ENCODE measurements at regions not wholly inside any gene's neighbourhood (a gene's known extent, or its start where the extent isn't known, plus 50 kb on each side); places are given as distances from the start of the nearest gene placed in this dataset.

GRCh38 chr1:60924964-60925798 lies 157.2 kb upstream of the NFIA start:
- H3K9me3 ChIP-seq (ENCODE audit: low read depth) = no peaks in the 10 kb centered on the region
- no peak for DNase-seq (ENCODE audit: low read depth in 1 of 2, low spot score in 1 of 2)
- no peaks in the 10 kb centered on the region for H3K36me3 ChIP-seq
- no peak overlapping the region for H3K27ac ChIP-seq
- TF ChIP-seq, protein P1, sequence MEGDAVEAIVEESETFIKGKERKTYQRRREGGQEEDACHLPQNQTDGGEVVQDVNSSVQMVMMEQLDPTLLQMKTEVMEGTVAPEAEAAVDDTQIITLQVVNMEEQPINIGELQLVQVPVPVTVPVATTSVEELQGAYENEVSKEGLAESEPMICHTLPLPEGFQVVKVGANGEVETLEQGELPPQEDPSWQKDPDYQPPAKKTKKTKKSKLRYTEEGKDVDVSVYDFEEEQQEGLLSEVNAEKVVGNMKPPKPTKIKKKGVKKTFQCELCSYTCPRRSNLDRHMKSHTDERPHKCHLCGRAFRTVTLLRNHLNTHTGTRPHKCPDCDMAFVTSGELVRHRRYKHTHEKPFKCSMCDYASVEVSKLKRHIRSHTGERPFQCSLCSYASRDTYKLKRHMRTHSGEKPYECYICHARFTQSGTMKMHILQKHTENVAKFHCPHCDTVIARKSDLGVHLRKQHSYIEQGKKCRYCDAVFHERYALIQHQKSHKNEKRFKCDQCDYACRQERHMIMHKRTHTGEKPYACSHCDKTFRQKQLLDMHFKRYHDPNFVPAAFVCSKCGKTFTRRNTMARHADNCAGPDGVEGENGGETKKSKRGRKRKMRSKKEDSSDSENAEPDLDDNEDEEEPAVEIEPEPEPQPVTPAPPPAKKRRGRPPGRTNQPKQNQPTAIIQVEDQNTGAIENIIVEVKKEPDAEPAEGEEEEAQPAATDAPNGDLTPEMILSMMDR (IDR thresholded peaks at IDR 0.05; ENCODE audit: low read depth, low read length) = no peak
- H3K27me3 ChIP-seq = no peaks in the 10 kb centered on the region
- H3K4me3 ChIP-seq = no peak overlapping the region
- H3K4me1 ChIP-seq (ENCODE audit: low read depth) = peaks cover 29% of the 10 kb centered on the region

DNA sequence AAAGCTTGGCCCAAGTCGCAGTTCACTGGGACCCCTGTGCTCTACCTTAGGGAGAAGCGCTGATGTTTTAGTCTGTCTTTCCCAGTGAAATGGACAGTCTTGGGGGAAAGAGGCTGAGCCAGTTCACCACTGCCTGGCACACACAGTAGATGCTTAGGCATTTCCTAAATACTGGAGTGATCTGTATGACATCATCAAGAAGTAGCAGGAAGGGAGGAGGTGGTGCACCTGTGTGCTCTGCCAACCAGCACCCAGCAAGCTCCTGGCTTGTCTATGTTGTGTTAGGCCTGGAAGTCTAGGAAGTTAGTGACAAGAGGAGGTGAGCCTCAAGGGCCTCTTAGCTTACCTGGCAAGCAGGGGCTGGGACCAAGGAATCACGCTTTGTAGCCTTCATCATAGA lies 158.2 kb upstream of the NFIA start:
- H3K27me3 ChIP-seq = no peaks in the 10 kb centered on the region
- no peaks in the 10 kb centered on the region for H3K9me3 ChIP-seq (ENCODE audit: low read depth)
- H3K4me3 ChIP-seq = no peak overlapping the region
- peaks cover 29% of the 10 kb centered on the region for H3K4me1 ChIP-seq (ENCODE audit: low read depth)
- H3K27ac ChIP-seq = peak overlapping the region; percentile 7
- no peak for DNase-seq (ENCODE audit: low read depth in 1 of 2, low spot score in 1 of 2)
- TF ChIP-seq, protein P1 (IDR thresholded peaks at IDR 0.05; ENCODE audit: low read depth, low read length) = no peak
- no peaks in the 10 kb centered on the region for H3K36me3 ChIP-seq

GRCh38 chr1:60923389-60924087 lies 158.8 kb upstream of the NFIA start:
- no peak overlapping the region for H3K4me3 ChIP-seq
- peak in 1 of 2 donors; percentile 40 for DNase-seq (ENCODE audit: low read depth in 1 of 2, low spot score in 1 of 2)
- no peaks in the 10 kb centered on the region for H3K9me3 ChIP-seq (ENCODE audit: low read depth)
- H3K36me3 ChIP-seq = no peaks in the 10 kb centered on the region
- no peaks in the 10 kb centered on the region for H3K27me3 ChIP-seq
- TF ChIP-seq, protein P1 (IDR thresholded peaks at IDR 0.05; ENCODE audit: low read depth, low read length) = no peak
- H3K4me1 ChIP-seq (ENCODE audit: low read depth) = peaks cover 29% of the 10 kb centered on the region
- H3K27ac ChIP-seq = peak overlapping the region; percentile 7

- no peaks in the 10 kb centered on the region for H3K27me3 ChIP-seq
- no peak overlapping the region for H3K27ac ChIP-seq
- DNase-seq (ENCODE audit: low read depth in 1 of 2, low spot score in 1 of 2) = no peak
- no peak overlapping the region for H3K4me3 ChIP-seq
- no peaks in the 10 kb centered on the region for H3K36me3 ChIP-seq
- peaks cover 29% of the 10 kb centered on the region for H3K4me1 ChIP-seq (ENCODE audit: low read depth)
- TF ChIP-seq, protein P1 (IDR thresholded peaks at IDR 0.05; ENCODE audit: low read depth, low read length) = no peak
- H3K9me3 ChIP-seq (ENCODE audit: low read depth) = no peaks in the 10 kb centered on the region
Observed at GRCh38 chr1:60922304-60922703, 160.1 kb upstream of the NFIA start.

GRCh38 chr1:60921175-60921574 lies 161.2 kb upstream of the NFIA start:
- Histone ChIP-seq H3K36me3 (no peaks in the 10 kb centered on the region), H3K4me3 (no peak overlapping the region), H3K9me3 (ENCODE audit: low read depth) (no peaks in the 10 kb centered on the region), H3K4me1 (ENCODE audit: low read depth) (peaks cover 29% of the 10 kb centered on the region), H3K27me3 (no peaks in the 10 kb centered on the region), H3K27ac (no peak overlapping the region)
- DNase-seq (ENCODE audit: low read depth in 1 of 2, low spot score in 1 of 2) = no peak
- TF ChIP-seq, protein P1 (IDR thresholded peaks at IDR 0.05; ENCODE audit: low read depth, low read length) = no peak
